Keratinocyte (primary cell): ENCODE measurements at regions not wholly inside any gene's neighbourhood (a gene's known extent, or its start where the extent isn't known, plus 50 kb on each side); places are given as distances from the start of the nearest gene placed in this dataset.

ENCODE experiments used
- EZH2 ChIP-seq: IDR thresholded peaks from one replicate; pipeline ENCODE4 v1.6.1; 2012; ENCODE audit warnings: inconsistent platforms, mild to moderate bottlenecking, low read length, moderate library complexity
- TF ChIP-seq, protein P1 (sequence below), 3 experiments: IDR thresholded peaks in 1 of 3; conservative IDR thresholded peaks in 1 of 3; optimal IDR thresholded peaks in 1 of 3; 2 replicates in 2 of 3; 3 replicates in 1 of 3; pipeline versions ENCODE3 to v1.5.1; 2011; ENCODE audit warnings: low read length in 3 of 3, mild to moderate bottlenecking in 3 of 3, moderate library complexity in 2 of 3, control low read depth in 1 of 3, inconsistent platforms in 1 of 3; ENCODE audit not compliant: insufficient read depth in 2 of 3; ENCODE audit errors: extremely low read depth in 1 of 3

DNA sequence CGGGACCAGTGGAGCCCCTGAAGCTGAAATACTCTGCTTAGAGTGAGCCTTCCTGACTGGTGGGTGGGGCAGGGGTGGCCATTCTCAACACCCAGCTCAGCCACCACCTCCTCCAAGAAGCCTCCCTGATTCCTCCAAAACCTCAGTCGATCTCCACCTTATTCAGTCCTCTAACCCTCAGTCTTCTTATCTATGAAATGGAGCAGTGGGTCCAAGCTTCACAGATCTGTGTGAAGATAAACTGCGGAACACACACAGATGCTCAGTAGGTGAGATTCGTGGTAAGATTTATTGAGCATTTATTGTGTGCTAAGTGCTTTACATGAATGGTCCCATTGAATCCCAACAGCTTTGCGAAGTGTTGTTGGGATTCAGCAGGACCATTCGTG lies 93.1 kb upstream of the RUNX3 start:
- TF ChIP-seq, protein P1, sequence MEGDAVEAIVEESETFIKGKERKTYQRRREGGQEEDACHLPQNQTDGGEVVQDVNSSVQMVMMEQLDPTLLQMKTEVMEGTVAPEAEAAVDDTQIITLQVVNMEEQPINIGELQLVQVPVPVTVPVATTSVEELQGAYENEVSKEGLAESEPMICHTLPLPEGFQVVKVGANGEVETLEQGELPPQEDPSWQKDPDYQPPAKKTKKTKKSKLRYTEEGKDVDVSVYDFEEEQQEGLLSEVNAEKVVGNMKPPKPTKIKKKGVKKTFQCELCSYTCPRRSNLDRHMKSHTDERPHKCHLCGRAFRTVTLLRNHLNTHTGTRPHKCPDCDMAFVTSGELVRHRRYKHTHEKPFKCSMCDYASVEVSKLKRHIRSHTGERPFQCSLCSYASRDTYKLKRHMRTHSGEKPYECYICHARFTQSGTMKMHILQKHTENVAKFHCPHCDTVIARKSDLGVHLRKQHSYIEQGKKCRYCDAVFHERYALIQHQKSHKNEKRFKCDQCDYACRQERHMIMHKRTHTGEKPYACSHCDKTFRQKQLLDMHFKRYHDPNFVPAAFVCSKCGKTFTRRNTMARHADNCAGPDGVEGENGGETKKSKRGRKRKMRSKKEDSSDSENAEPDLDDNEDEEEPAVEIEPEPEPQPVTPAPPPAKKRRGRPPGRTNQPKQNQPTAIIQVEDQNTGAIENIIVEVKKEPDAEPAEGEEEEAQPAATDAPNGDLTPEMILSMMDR (optimal IDR thresholded peaks at IDR 0.05 in 1 of 3, IDR thresholded peaks at IDR 0.05 in 1 of 3, conservative IDR thresholded peaks at IDR 0.05 in 1 of 3; ENCODE audit: extremely low read depth in 1 of 3, insufficient read depth in 2 of 3, low read length in 3 of 3) = no peak
- TF ChIP-seq EZH2 = no peak
